HCT116 (cell line): ENCODE measurements at regions not wholly inside any gene's neighbourhood (a gene's known extent, or its start where the extent isn't known, plus 50 kb on each side); places are given as distances from the start of the nearest gene placed in this dataset.
A peak's percentile ranks its signal among the peaks of the same experiment; 100 is the strongest.

Source experiments
- ATAC-seq: fragments of 200-7000 bp; cut with Tn5 transposase; 2 replicates; pipeline ENCODE4 v1.9.1; 2020; ENCODE audit warnings: mild to moderate bottlenecking, moderate library complexity
- BruUV-seq: library from RNA; stranded (reverse); fragments of 400-500 nt; replicated peaks from 2 replicates; lab custom pipeline; 2021; lab: Mats Ljungman, UMichigan
- CTCF ChIA-PET: fragments of 300-600 bp; sonication (Branson Sonifier 250); formaldehyde crosslinking; loops from one replicate; lab custom pipeline; 2021; ENCODE audit warnings: antibody characterized with exemption; lab: Charles Lee
- POLR2A ChIA-PET: fragments of 300-600, 350-600 bp; sonication (Branson Sonifier 250); formaldehyde crosslinking; loops from one replicate; lab custom pipeline; 2021; ENCODE audit warnings: antibody characterized with exemption; lab: Charles Lee
- RAD21 ChIA-PET, 2 experiments: fragments of 300-600 bp; sonication (Branson Sonifier 250); formaldehyde crosslinking; loops; one replicate each; lab custom pipeline; 2023; ENCODE audit warnings: low total read pairs in 2 of 2; ENCODE audit not compliant: uncharacterized antibody in 2 of 2, unreplicated experiment in 2 of 2, low non-redundant PET in 1 of 2; lab: Charles Lee
- DNase-seq: peaks from one replicate; pipeline ENCODE4 v3.0.0-alpha.2; 2010; ENCODE audit warnings: low read depth, low spot score
- H2AFZ ChIP-seq: fragments of 200-600 bp; shearing (Covaris generic), sonication (generic); 2 replicates; pipeline ENCODE4 v1.6.1; 2017; ENCODE audit warnings: low read depth, mixed run types, mixed read lengths, antibody characterized with exemption, low read length; ENCODE audit not compliant: poor library complexity, severe bottlenecking
- H3K27ac ChIP-seq: 2 replicates; pipeline ENCODE4 v1.5.1; 2012; ENCODE audit warnings: low read depth, low read length
- H3K27me3 ChIP-seq: fragments of 200-600 bp; sonication (generic); 2 replicates; pipeline ENCODE4 v1.6.1; 2016; ENCODE audit warnings: mixed run types, low read length, mixed read lengths; ENCODE audit not compliant: insufficient read depth
- H3K36me3 ChIP-seq, 2 experiments: fragments of 200-500 bp in 1 of 2; fragments of 200-600 bp in 1 of 2; sonication (Bioruptor generic) in 1 of 2; sonication (generic) in 1 of 2; 2 replicates each; pipeline versions ENCODE4 v1.5.1 to v1.6.1; 2014 to 2016; ENCODE audit warnings: low read length in 2 of 2, inconsistent platforms in 1 of 2, mixed read lengths in 1 of 2, mixed run types in 1 of 2; ENCODE audit not compliant: insufficient read depth in 2 of 2, control insufficient read depth in 1 of 2
- H3K4me1 ChIP-seq, 2 experiments: fragments of 200-600 bp in 1 of 2; sonication (generic) in 1 of 2; 2 replicates each; pipeline versions ENCODE4 v1.5.1 to v1.6.1; 2012 to 2017; ENCODE audit warnings: low read length in 2 of 2, inconsistent platforms in 1 of 2, mild to moderate bottlenecking in 1 of 2, mixed read lengths in 1 of 2, mixed run types in 1 of 2, moderate library complexity in 1 of 2; ENCODE audit not compliant: insufficient read depth in 2 of 2, control insufficient read depth in 1 of 2
- H3K4me2 ChIP-seq: fragments of 200-600 bp; sonication (generic); 2 replicates; pipeline ENCODE4 v1.6.1; 2017; ENCODE audit warnings: mixed run types, low read length, mixed read lengths
- H3K4me3 ChIP-seq, 2 experiments: fragments of 200-600 bp in 1 of 2; sonication (generic) in 1 of 2; replicated peaks in 1 of 2; 2 replicates each; pipeline ENCODE4 v1.5.1; 2011 to 2016; ENCODE audit warnings: low read length in 2 of 2, control low read depth in 1 of 2, low read depth in 1 of 2, mild to moderate bottlenecking in 1 of 2, mixed read lengths in 1 of 2, mixed run types in 1 of 2
- H3K79me2 ChIP-seq: fragments of 200-600 bp; sonication (generic); 2 replicates; pipeline ENCODE4 v1.6.1; 2017; ENCODE audit warnings: mild to moderate bottlenecking, mixed run types, low read length, moderate library complexity, mixed read lengths; ENCODE audit not compliant: insufficient read depth
- H3K9ac ChIP-seq: fragments of 200-600 bp; sonication (generic); 2 replicates; pipeline ENCODE4 v1.6.1; 2016; ENCODE audit warnings: low read length, mixed read lengths
- H3K9me2 ChIP-seq: fragments of 200-600 bp; sonication (generic), shearing (Covaris generic); 2 replicates; pipeline ENCODE4 v1.6.1; 2017; ENCODE audit warnings: mixed run types, mild to moderate bottlenecking, moderate library complexity; ENCODE audit not compliant: insufficient read depth
- H3K9me3 ChIP-seq, 2 experiments: fragments of 200-500 bp in 1 of 2; fragments of 200-600 bp in 1 of 2; sonication (Bioruptor generic) in 1 of 2; sonication (generic) in 1 of 2; 2 replicates each; pipeline ENCODE4 v1.6.1; 2014 to 2017; ENCODE audit warnings: low read length in 2 of 2, mixed read lengths in 2 of 2, inconsistent platforms in 1 of 2, low read depth in 1 of 2, mild to moderate bottlenecking in 1 of 2, mixed run types in 1 of 2, moderate library complexity in 1 of 2; ENCODE audit not compliant: control insufficient read depth in 1 of 2, insufficient read depth in 1 of 2
- H4K20me1 ChIP-seq: fragments of 200-600 bp; sonication (generic), shearing (Covaris generic); 2 replicates; pipeline ENCODE4 v1.6.1; 2017; ENCODE audit warnings: mixed run types, mild to moderate bottlenecking, moderate library complexity; ENCODE audit not compliant: insufficient read depth
- CBX3 ChIP-seq: IDR thresholded peaks from 2 replicates; pipeline ENCODE4 v1.6.1; 2012; ENCODE audit warnings: low read depth
- CEBPB ChIP-seq: IDR thresholded peaks from 2 replicates; pipeline ENCODE4 v1.6.1; 2012; ENCODE audit warnings: low read depth
- ELF1 ChIP-seq: IDR thresholded peaks from 2 replicates; pipeline ENCODE4 v1.6.1; 2012; ENCODE audit warnings: low read depth, borderline replicate concordance
- EZH2 ChIP-seq: fragments of 200-600 bp; sonication (generic); IDR thresholded peaks from 2 replicates; pipeline ENCODE4 v1.6.1; 2017; ENCODE audit warnings: antibody characterized with exemption, mixed run types
- EZH2phosphoT487 ChIP-seq: fragments of 200-600 bp; IDR thresholded peaks from 2 replicates; pipeline ENCODE4 v1.6.1; 2018; ENCODE audit warnings: antibody characterized with exemption, borderline replicate concordance
- JUND ChIP-seq: IDR thresholded peaks from 2 replicates; pipeline ENCODE4 v1.6.1; 2012
- POLR2A ChIP-seq: IDR thresholded peaks from 2 replicates; pipeline ENCODE4 v1.7.0; 2011; ENCODE audit warnings: borderline replicate concordance; ENCODE audit not compliant: insufficient read depth, insufficient read length; ENCODE audit errors: extremely low read depth
- SIN3A ChIP-seq: IDR thresholded peaks from 2 replicates; pipeline ENCODE4 v1.6.1; 2012; ENCODE audit warnings: low read depth
- TCF7L2 ChIP-seq: IDR thresholded peaks from 2 replicates; pipeline ENCODE4 v1.7.0; 2011; ENCODE audit warnings: borderline replicate concordance, inconsistent platforms; ENCODE audit not compliant: insufficient read depth, insufficient read length; ENCODE audit errors: extremely low read depth
- ZNF274 ChIP-seq: fragments of 200-500 bp; sonication (Bioruptor generic); IDR thresholded peaks from 2 replicates; pipeline ENCODE4 v1.6.1; 2014; ENCODE audit warnings: mild to moderate bottlenecking, low read depth, low read length, inconsistent platforms
- intact Hi-C: fragments of 100-400 bp; cut with micrococcal nuclease; formaldehyde crosslinking; loops from 2 replicates; pipeline ENCODE4 v1.10.0; 2022
- TF ChIP-seq, protein P1 (sequence below), 3 experiments: fragments of 200-600 bp in 1 of 3; sonication (generic) in 1 of 3; IDR thresholded peaks in 2 of 3; conservative IDR thresholded peaks in 1 of 3; 2 replicates each; pipeline ENCODE4 v1.5.1; 2012 to 2017; ENCODE audit warnings: low read depth in 2 of 3, low read length in 2 of 3, antibody characterized with exemption in 1 of 3, borderline replicate concordance in 1 of 3, control low read depth in 1 of 3, mild to moderate bottlenecking in 1 of 3, mixed read lengths in 1 of 3, mixed run types in 1 of 3, moderate library complexity in 1 of 3; ENCODE audit not compliant: insufficient read depth in 1 of 3
- TF ChIP-seq, protein P2 (sequence below): IDR thresholded peaks from 2 replicates; pipeline ENCODE4 v1.6.1; 2012; ENCODE audit warnings: low read depth

DNA sequence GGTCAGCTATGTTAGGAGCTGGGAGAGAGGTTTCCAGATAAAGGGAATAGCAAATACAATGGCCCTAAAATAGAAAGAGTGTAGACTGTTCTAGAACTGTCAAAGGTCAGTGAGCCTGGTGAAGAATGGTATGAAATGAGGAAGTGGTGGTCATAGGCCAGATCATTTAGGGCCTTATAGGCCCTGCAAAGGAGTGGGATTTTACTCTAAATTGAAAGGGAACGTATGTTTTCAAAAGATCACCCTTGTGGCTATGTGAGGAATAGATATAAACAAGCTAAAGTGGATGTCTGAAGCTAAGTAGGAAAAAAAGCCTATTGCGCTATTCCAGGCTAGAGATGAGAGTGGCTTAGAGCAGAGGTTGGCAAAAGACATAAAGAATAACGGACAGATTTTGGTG is 70.7 kb upstream of the TDRD3 start:
- no peaks in the 10 kb centered on the region for H3K9me2 ChIP-seq
- no peaks in the 10 kb centered on the region for H4K20me1 ChIP-seq
- H3K9ac ChIP-seq = no peak overlapping the region
- no peak overlapping the region for H3K27ac ChIP-seq
- POLR2A ChIA-PET = interaction anchor here (0.5 to 0.7 kb wide), 2 partner anchors 127 to 883 kb away, joined by 3 read pairs; no protein-coding TSS in a partner anchor
- ATAC-seq (peak; percentile 53; the same call in 1 of the 2 replicates), DNase-seq (no peak)
- no peaks in the 10 kb centered on the region for H3K79me2 ChIP-seq
- intact Hi-C loops = loop anchor here (10.0 kb wide), 1 partner anchor 421 kb away; no protein-coding TSS in a partner anchor
- H2AFZ ChIP-seq = no peak overlapping the region
- H3K4me1 ChIP-seq = no peaks in the 10 kb centered on the region
- TF ChIP-seq, protein P1, sequence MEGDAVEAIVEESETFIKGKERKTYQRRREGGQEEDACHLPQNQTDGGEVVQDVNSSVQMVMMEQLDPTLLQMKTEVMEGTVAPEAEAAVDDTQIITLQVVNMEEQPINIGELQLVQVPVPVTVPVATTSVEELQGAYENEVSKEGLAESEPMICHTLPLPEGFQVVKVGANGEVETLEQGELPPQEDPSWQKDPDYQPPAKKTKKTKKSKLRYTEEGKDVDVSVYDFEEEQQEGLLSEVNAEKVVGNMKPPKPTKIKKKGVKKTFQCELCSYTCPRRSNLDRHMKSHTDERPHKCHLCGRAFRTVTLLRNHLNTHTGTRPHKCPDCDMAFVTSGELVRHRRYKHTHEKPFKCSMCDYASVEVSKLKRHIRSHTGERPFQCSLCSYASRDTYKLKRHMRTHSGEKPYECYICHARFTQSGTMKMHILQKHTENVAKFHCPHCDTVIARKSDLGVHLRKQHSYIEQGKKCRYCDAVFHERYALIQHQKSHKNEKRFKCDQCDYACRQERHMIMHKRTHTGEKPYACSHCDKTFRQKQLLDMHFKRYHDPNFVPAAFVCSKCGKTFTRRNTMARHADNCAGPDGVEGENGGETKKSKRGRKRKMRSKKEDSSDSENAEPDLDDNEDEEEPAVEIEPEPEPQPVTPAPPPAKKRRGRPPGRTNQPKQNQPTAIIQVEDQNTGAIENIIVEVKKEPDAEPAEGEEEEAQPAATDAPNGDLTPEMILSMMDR (IDR thresholded peaks at IDR 0.05 in 2 of 3, conservative IDR thresholded peaks at IDR 0.05 in 1 of 3; ENCODE audit: borderline replicate concordance in 1 of 3, insufficient read depth in 1 of 3, low read depth in 2 of 3, low read length in 2 of 3) = peak in 2 of 3 experiments; percentile 15 to 18; a peak in 1 of 6 replicates
- TF ChIP-seq TCF7L2 (no peak), ELF1 (no peak)
- no TSS peak for BruUV-seq
- H3K27me3 ChIP-seq = no peaks in the 10 kb centered on the region
- no peak overlapping the region for H3K4me3 ChIP-seq
- RAD21 ChIA-PET = interaction anchor here in 1 of 2 experiments (0.7 kb wide), 1 partner anchor 17 kb away, joined by 4 read pairs; no protein-coding TSS in a partner anchor
- no peak overlapping the region for H3K4me2 ChIP-seq
- no peaks in the 10 kb centered on the region for H3K9me3 ChIP-seq
- CTCF ChIA-PET = interaction anchor here (1.0 to 1.6 kb wide), 3 partner anchors 9 to 555 kb away, joined by 3 to 8 read pairs (median 3); no protein-coding TSS in a partner anchor
- no peaks in the 10 kb centered on the region for H3K36me3 ChIP-seq

DNA sequence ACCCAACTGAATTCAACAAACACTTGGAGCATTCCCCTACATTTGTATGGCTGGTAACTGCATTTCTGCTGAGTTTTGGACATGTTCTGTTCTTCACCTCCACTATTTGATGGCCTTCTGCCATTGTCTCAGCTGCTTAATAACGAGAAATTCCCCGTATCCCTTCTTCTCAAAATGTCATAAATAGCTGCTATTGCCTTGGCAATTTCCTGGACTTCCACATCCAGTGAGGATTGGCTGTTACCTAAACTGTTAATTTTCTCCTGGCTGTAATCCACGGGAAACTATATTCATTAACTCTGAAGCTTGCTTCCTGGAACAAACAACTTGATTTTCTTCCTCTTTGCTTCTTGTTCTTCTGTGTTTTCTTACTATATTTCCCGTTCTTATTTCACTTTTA is 69.5 kb upstream of the TDRD3 start:
- ChIA-PET CTCF (interaction anchor here (1.3 to 1.6 kb wide), 3 partner anchors 8 to 645 kb away, joined by 3 to 8 read pairs (median 3); no protein-coding TSS in a partner anchor), POLR2A (no interaction called here), RAD21 (no interaction called here)
- intact Hi-C loops = loop anchor here (10.0 kb wide), 1 partner anchor 423 kb away; no protein-coding TSS in a partner anchor
- BruUV-seq = no TSS peak
- H3K36me3 ChIP-seq = no peaks in the 10 kb centered on the region
- no peaks in the 10 kb centered on the region for H3K9me3 ChIP-seq
- H4K20me1 ChIP-seq = no peaks in the 10 kb centered on the region
- no peaks in the 10 kb centered on the region for H3K4me1 ChIP-seq
- H2AFZ ChIP-seq = no peak overlapping the region
- no peaks in the 10 kb centered on the region for H3K27me3 ChIP-seq
- H3K9me2 ChIP-seq = no peaks in the 10 kb centered on the region
- no peak overlapping the region for H3K27ac ChIP-seq
- H3K4me3 ChIP-seq = no peak overlapping the region
- ATAC-seq (no peak), DNase-seq (no peak)
- H3K4me2 ChIP-seq = no peak overlapping the region
- no peaks in the 10 kb centered on the region for H3K79me2 ChIP-seq
- no peak overlapping the region for H3K9ac ChIP-seq
- TF ChIP-seq CBX3 (no peak), SIN3A (no peak), CEBPB (no peak), ZNF274 (no peak), POLR2A (no peak), EZH2 (no peak), JUND (no peak), EZH2phosphoT487 (no peak)
- TF ChIP-seq, protein P1 (IDR thresholded peaks at IDR 0.05 in 2 of 3, conservative IDR thresholded peaks at IDR 0.05 in 1 of 3; ENCODE audit: borderline replicate concordance in 1 of 3, insufficient read depth in 1 of 3, low read depth in 2 of 3, low read length in 2 of 3) = no peak
- TF ChIP-seq, protein P2, sequence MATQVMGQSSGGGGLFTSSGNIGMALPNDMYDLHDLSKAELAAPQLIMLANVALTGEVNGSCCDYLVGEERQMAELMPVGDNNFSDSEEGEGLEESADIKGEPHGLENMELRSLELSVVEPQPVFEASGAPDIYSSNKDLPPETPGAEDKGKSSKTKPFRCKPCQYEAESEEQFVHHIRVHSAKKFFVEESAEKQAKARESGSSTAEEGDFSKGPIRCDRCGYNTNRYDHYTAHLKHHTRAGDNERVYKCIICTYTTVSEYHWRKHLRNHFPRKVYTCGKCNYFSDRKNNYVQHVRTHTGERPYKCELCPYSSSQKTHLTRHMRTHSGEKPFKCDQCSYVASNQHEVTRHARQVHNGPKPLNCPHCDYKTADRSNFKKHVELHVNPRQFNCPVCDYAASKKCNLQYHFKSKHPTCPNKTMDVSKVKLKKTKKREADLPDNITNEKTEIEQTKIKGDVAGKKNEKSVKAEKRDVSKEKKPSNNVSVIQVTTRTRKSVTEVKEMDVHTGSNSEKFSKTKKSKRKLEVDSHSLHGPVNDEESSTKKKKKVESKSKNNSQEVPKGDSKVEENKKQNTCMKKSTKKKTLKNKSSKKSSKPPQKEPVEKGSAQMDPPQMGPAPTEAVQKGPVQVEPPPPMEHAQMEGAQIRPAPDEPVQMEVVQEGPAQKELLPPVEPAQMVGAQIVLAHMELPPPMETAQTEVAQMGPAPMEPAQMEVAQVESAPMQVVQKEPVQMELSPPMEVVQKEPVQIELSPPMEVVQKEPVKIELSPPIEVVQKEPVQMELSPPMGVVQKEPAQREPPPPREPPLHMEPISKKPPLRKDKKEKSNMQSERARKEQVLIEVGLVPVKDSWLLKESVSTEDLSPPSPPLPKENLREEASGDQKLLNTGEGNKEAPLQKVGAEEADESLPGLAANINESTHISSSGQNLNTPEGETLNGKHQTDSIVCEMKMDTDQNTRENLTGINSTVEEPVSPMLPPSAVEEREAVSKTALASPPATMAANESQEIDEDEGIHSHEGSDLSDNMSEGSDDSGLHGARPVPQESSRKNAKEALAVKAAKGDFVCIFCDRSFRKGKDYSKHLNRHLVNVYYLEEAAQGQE = no peak
